Vagina (tissue), 2 donors: ENCODE measurements at regions not wholly inside any gene's neighbourhood (a gene's known extent, or its start where the extent isn't known, plus 50 kb on each side); places are given as distances from the start of the nearest gene placed in this dataset.

Experiments used
- CTCF ChIP-seq, 3 experiments: fragments of 450-650 bp in 2 of 3; fragments of 200-600 bp in 1 of 3; sonication (generic) in 1 of 3; IDR thresholded peaks; one replicate each; pipeline ENCODE4 v1.5.1; 2017 to 2019; ENCODE audit warnings: antibody characterized with exemption in 3 of 3, mild to moderate bottlenecking in 2 of 3, moderate library complexity in 2 of 3
- POLR2AphosphoS5 ChIP-seq, 2 donors: sonication (generic); formaldehyde crosslinking; IDR thresholded peaks; one replicate each; pipeline ENCODE4 v1.9.0; 2017; ENCODE audit warnings: antibody characterized with exemption in 2 of 2, mild to moderate bottlenecking in 2 of 2, low read depth in 1 of 2; ENCODE audit not compliant: insufficient read depth in 1 of 2

GRCh38 chr18:57913686-57914085 lies 110.6 kb upstream of the ATP8B1 start:
- TF ChIP-seq CTCF (IDR thresholded peaks at IDR 0.05) (no peak), POLR2AphosphoS5 (IDR thresholded peaks at IDR 0.05; ENCODE audit: insufficient read depth in 1 of 2, low read depth in 1 of 2) (no peak)
